ENCODE measurements at regions not wholly inside any gene's neighbourhood (a gene's known extent, or its start where the extent isn't known, plus 50 kb on each side); places are given as distances from the start of the nearest gene placed in this dataset.
"Not testable (repeated sequence)": the region's sequence is repeated elsewhere in the genome, so short reads cannot be mapped to it uniquely, and the experiment has no call there.

- Histone ChIP-seq H3K9ac (ENCODE audit: insufficient read length, low read depth) (no peak overlapping the region), H3K9me3 (ENCODE audit: insufficient read depth, low read length) (no peaks in the 10 kb centered on the region), H3K4me1 (ENCODE audit: insufficient read depth, insufficient read length) (no peaks in the 10 kb centered on the region), H3K36me3 (ENCODE audit: insufficient read depth, insufficient read length, low read length) (no peaks in the 10 kb centered on the region), H3K27me3 (ENCODE audit: insufficient read depth, insufficient read length) (no peaks in the 10 kb centered on the region), H3K4me3 (ENCODE audit: insufficient read length, low read depth) (no peak overlapping the region)
- no peak for DNase-seq (ENCODE audit: low read depth, low spot score)
- no peak for TF ChIP-seq SUZ12 (IDR thresholded peaks at IDR 0.05; ENCODE audit: extremely low read depth, insufficient read depth, insufficient read length)
- no peak for TF ChIP-seq YY1 (IDR thresholded peaks at IDR 0.05; ENCODE audit: insufficient read depth, insufficient read length)
- no peak for TF ChIP-seq ZNF274 (IDR thresholded peaks at IDR 0.05; ENCODE audit: low read depth, low read length)
Observed at GRCh38 chr5:18503797-18504328, 869.6 kb downstream of the TAF11L14 start.

- Histone ChIP-seq H3K9ac (ENCODE audit: insufficient read length, low read depth) (no peak overlapping the region), H3K4me1 (ENCODE audit: insufficient read depth, insufficient read length) (no peaks in the 10 kb centered on the region), H3K4me3 (ENCODE audit: insufficient read length, low read depth) (no peak overlapping the region), H3K27me3 (ENCODE audit: insufficient read depth, insufficient read length) (no peaks in the 10 kb centered on the region), H3K36me3 (ENCODE audit: insufficient read depth, insufficient read length, low read length) (no peaks in the 10 kb centered on the region), H3K9me3 (ENCODE audit: insufficient read depth, low read length) (no peaks in the 10 kb centered on the region)
- no peak for DNase-seq (ENCODE audit: low read depth, low spot score)
- no peak for TF ChIP-seq YY1 (IDR thresholded peaks at IDR 0.05; ENCODE audit: insufficient read depth, insufficient read length)
- no peak for TF ChIP-seq SUZ12 (IDR thresholded peaks at IDR 0.05; ENCODE audit: extremely low read depth, insufficient read depth, insufficient read length)
- no peak for TF ChIP-seq ZNF274 (IDR thresholded peaks at IDR 0.05; ENCODE audit: low read depth, low read length)
Observed at GRCh38 chr5:18507114-18507513, 872.9 kb downstream of the TAF11L14 start.

DNA sequence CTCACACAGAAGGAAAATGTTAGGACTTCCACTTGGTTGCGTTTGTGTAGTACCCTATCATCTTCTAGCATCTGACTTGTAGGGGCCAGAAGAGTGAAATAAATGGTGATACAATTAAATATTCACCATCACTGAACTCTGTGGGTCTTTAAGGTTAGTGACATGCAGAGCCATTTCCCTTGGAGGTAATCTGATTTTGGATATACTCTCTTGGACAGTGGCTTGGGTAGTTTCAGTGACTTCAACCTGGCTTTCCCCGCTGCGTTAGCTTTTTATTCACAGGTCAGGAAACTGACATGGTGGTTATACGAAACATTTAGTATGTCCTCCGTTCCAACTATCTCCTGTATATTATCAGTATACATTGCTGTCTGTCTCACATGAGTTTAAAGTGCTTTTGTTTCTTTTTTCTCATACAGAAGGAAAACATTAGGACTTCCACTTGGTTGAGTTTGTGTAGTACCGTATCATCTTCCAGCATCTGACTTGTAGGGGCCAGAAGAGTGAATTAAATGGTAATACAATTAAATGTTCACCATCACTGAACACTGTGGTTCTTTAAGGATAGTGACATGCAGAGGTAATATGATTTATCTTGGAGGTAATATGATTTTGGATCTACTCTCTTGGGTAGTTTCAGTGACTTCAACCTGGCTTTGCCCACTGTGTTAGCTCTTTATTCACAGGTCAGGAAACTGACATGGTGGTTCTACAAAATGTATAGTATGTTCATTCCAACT lies 883.6 kb downstream of the TAF11L14 start:
- H3K9me3 ChIP-seq (ENCODE audit: insufficient read depth, low read length) = no peaks in the 10 kb centered on the region

GRCh38 chr5:18523380-18523779 lies 889.1 kb downstream of the TAF11L14 start:
- H3K36me3 ChIP-seq (ENCODE audit: insufficient read depth, insufficient read length, low read length) = no peaks in the 10 kb centered on the region
- no peaks in the 10 kb centered on the region for H3K27me3 ChIP-seq (ENCODE audit: insufficient read depth, insufficient read length)
- no peak for TF ChIP-seq SUZ12 (IDR thresholded peaks at IDR 0.05; ENCODE audit: extremely low read depth, insufficient read depth, insufficient read length)
- no peak for TF ChIP-seq YY1 (IDR thresholded peaks at IDR 0.05; ENCODE audit: insufficient read depth, insufficient read length)
- no peak for TF ChIP-seq ZNF274 (IDR thresholded peaks at IDR 0.05; ENCODE audit: low read depth, low read length)
- no peak overlapping the region for H3K9ac ChIP-seq (ENCODE audit: insufficient read length, low read depth)
- H3K4me3 ChIP-seq (ENCODE audit: insufficient read length, low read depth) = no peak overlapping the region
- H3K4me1 ChIP-seq (ENCODE audit: insufficient read depth, insufficient read length) = no peaks in the 10 kb centered on the region
- no peaks in the 10 kb centered on the region for H3K9me3 ChIP-seq (ENCODE audit: insufficient read depth, low read length)
- no peak for DNase-seq (ENCODE audit: low read depth, low spot score)

More for the DNA sequence above, 883.6 kb downstream of the TAF11L14 start:
- no peak for TF ChIP-seq SUZ12 (IDR thresholded peaks at IDR 0.05; ENCODE audit: extremely low read depth, insufficient read depth, insufficient read length)
- TF ChIP-seq ZNF274 (IDR thresholded peaks at IDR 0.05; ENCODE audit: low read depth, low read length) = no peak
- TF ChIP-seq YY1 (IDR thresholded peaks at IDR 0.05; ENCODE audit: insufficient read depth, insufficient read length) = no peak
- H3K36me3 ChIP-seq (ENCODE audit: insufficient read depth, insufficient read length, low read length) = no peaks in the 10 kb centered on the region
- H3K4me3 ChIP-seq (ENCODE audit: insufficient read length, low read depth) = no peak overlapping the region
- no peak overlapping the region for H3K9ac ChIP-seq (ENCODE audit: insufficient read length, low read depth)
- no peaks in the 10 kb centered on the region for H3K27me3 ChIP-seq (ENCODE audit: insufficient read depth, insufficient read length)
- DNase-seq (ENCODE audit: low read depth, low spot score) = no peak
- no peaks in the 10 kb centered on the region for H3K4me1 ChIP-seq (ENCODE audit: insufficient read depth, insufficient read length)

DNA sequence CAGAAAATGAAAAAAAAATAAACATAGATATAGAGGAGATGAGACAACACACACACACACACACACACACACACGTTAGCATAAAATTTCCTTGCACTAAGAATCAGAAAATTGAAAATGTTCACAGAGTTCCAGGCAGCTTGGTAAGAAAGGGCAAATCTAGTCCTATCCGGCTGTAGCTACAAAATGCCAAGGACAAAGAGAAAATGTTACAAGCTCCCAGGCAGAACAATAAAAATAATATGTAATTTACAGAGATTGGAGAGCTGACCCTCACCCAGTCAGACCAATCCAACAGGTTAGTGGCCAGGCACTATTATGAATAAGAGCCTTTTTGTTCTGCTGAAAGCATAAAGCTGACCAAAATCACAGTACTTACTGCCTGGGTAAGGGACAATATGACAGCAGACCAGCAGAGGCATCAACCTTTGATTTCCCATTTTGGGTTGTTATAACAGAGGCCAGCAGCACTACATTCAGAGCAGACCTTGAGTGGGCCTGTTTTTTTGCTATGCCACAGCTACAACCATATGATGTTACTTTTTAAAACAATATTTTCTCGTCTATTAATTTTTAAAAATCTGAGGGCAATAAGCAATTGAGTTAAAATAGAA lies 892.6 kb downstream of the TAF11L14 start:
- Histone ChIP-seq H3K27me3 (ENCODE audit: insufficient read depth, insufficient read length) (no peaks in the 10 kb centered on the region), H3K9me3 (ENCODE audit: insufficient read depth, low read length) (no peaks in the 10 kb centered on the region), H3K36me3 (ENCODE audit: insufficient read depth, insufficient read length, low read length) (no peaks in the 10 kb centered on the region), H3K4me3 (ENCODE audit: insufficient read length, low read depth) (no peak overlapping the region), H3K4me1 (ENCODE audit: insufficient read depth, insufficient read length) (no peaks in the 10 kb centered on the region), H3K9ac (ENCODE audit: insufficient read length, low read depth) (no peak overlapping the region)
- DNase-seq (ENCODE audit: low read depth, low spot score) = no peak
- TF ChIP-seq YY1 (IDR thresholded peaks at IDR 0.05; ENCODE audit: insufficient read depth, insufficient read length) (no peak), ZNF274 (IDR thresholded peaks at IDR 0.05; ENCODE audit: low read depth, low read length) (no peak), SUZ12 (IDR thresholded peaks at IDR 0.05; ENCODE audit: extremely low read depth, insufficient read depth, insufficient read length) (no peak)

DNA sequence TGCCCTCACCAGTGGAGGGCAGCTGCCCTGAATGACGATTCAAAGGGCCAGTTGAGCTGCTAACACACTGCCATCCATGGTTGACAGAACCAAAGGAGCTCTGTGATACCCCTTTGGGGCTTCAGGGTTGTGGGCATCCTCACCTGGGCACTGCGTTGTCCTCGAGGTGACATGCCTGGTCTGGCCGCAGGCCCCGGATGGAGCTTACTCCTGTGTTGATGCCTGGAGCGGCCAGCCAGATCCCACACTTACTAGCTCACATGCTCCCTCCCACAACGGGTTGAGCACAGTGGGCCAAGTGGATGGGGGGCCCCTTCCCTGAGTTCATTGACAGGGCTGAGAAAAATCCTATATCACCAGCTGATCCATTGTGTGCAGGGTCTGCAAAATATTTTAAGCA lies 898.9 kb downstream of the TAF11L14 start:
- Histone ChIP-seq H3K4me3 (ENCODE audit: insufficient read length, low read depth) (no peak overlapping the region), H3K9me3 (ENCODE audit: insufficient read depth, low read length) (0 out of 2 replicates have a peak, but pooled peaks cover 7% of the 10 kb centered on the region), H3K36me3 (ENCODE audit: insufficient read depth, insufficient read length, low read length) (no peaks in the 10 kb centered on the region), H3K27me3 (ENCODE audit: insufficient read depth, insufficient read length) (no peaks in the 10 kb centered on the region), H3K9ac (ENCODE audit: insufficient read length, low read depth) (no peak overlapping the region), H3K4me1 (ENCODE audit: insufficient read depth, insufficient read length) (no peaks in the 10 kb centered on the region)
- no peak for DNase-seq (ENCODE audit: low read depth, low spot score)
- TF ChIP-seq ZNF274 (IDR thresholded peaks at IDR 0.05; ENCODE audit: low read depth, low read length) (no peak), SUZ12 (IDR thresholded peaks at IDR 0.05; ENCODE audit: extremely low read depth, insufficient read depth, insufficient read length) (no peak), YY1 (IDR thresholded peaks at IDR 0.05; ENCODE audit: insufficient read depth, insufficient read length) (no peak)

GRCh38 chr5:18534119-18534518 lies 899.9 kb downstream of the TAF11L14 start:
- H3K9me3 ChIP-seq (ENCODE audit: insufficient read depth, low read length) = 0 out of 2 replicates have a peak, but pooled peaks cover 7% of the 10 kb centered on the region
- H3K4me3 ChIP-seq (ENCODE audit: insufficient read length, low read depth) = no peak overlapping the region
- no peak overlapping the region for H3K9ac ChIP-seq (ENCODE audit: insufficient read length, low read depth)
- TF ChIP-seq YY1 (IDR thresholded peaks at IDR 0.05; ENCODE audit: insufficient read depth, insufficient read length) (no peak), ZNF274 (IDR thresholded peaks at IDR 0.05; ENCODE audit: low read depth, low read length) (no peak), SUZ12 (IDR thresholded peaks at IDR 0.05; ENCODE audit: extremely low read depth, insufficient read depth, insufficient read length) (no peak)
- DNase-seq (ENCODE audit: low read depth, low spot score) = no peak
- no peaks in the 10 kb centered on the region for H3K27me3 ChIP-seq (ENCODE audit: insufficient read depth, insufficient read length)
- no peaks in the 10 kb centered on the region for H3K4me1 ChIP-seq (ENCODE audit: insufficient read depth, insufficient read length)
- no peaks in the 10 kb centered on the region for H3K36me3 ChIP-seq (ENCODE audit: insufficient read depth, insufficient read length, low read length)

GRCh38 chr5:18535753-18536152 lies 901.5 kb downstream of the TAF11L14 start:
- not testable (repeated sequence) for H3K27me3 ChIP-seq (ENCODE audit: insufficient read depth, insufficient read length); H3K9ac ChIP-seq (ENCODE audit: insufficient read length, low read depth); H3K9me3 ChIP-seq (ENCODE audit: insufficient read depth, low read length); DNase-seq (ENCODE audit: low read depth, low spot score); H3K4me3 ChIP-seq (ENCODE audit: insufficient read length, low read depth); H3K36me3 ChIP-seq (ENCODE audit: insufficient read depth, insufficient read length, low read length); H3K4me1 ChIP-seq (ENCODE audit: insufficient read depth, insufficient read length)

Measured in NT2/D1 (cell line).